ENCODE measurements at regions not wholly inside any gene's neighbourhood (a gene's known extent, or its start where the extent isn't known, plus 50 kb on each side); places are given as distances from the start of the nearest gene placed in this dataset.

DNA sequence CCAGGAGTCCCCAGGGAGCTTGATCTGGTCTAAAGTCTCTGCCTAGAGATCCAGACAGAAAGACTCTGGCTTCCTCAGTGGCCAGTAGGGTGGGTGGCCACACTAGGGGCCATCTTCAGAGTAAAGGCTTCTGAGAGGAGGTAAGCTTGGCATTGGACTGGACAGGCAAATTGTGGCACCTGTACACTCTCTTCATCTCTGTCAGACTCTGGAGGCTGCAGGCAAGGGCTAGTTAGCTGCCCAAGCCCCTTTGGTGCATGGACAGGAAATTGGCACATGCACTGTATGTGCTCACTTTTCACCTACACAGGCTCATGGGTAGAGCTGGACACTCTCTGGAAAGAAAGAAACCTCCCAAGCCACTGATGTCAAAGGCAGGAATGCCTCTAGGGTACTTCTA lies 142.8 kb downstream of the PJA1 start:
- H3K27me3 ChIP-seq: peaks cover 0 to 17% (median 0%) of the 10 kb centered on the region in 7 donors
- DNase-seq (no peak), ATAC-seq (no peak)
- no peaks in the 10 kb centered on the region for H3K36me3 ChIP-seq
- H3K4me3 ChIP-seq: no peak overlapping the region
- no peak for TF ChIP-seq CTCF (IDR thresholded peaks at IDR 0.05)
- H3K9me3 ChIP-seq: no peaks in the 10 kb centered on the region
- H3K27ac ChIP-seq: no peak overlapping the region
- intact Hi-C loops (cut with DNase I): loop anchor here in 1 of 10 donors (10.0 kb wide), 1 partner anchor 198 kb away; the partner anchor contains the start of gene EFNB1
- H3K4me1 ChIP-seq: peaks cover 0 to 50% (median 16%) of the 10 kb centered on the region in 9 donors

DNA sequence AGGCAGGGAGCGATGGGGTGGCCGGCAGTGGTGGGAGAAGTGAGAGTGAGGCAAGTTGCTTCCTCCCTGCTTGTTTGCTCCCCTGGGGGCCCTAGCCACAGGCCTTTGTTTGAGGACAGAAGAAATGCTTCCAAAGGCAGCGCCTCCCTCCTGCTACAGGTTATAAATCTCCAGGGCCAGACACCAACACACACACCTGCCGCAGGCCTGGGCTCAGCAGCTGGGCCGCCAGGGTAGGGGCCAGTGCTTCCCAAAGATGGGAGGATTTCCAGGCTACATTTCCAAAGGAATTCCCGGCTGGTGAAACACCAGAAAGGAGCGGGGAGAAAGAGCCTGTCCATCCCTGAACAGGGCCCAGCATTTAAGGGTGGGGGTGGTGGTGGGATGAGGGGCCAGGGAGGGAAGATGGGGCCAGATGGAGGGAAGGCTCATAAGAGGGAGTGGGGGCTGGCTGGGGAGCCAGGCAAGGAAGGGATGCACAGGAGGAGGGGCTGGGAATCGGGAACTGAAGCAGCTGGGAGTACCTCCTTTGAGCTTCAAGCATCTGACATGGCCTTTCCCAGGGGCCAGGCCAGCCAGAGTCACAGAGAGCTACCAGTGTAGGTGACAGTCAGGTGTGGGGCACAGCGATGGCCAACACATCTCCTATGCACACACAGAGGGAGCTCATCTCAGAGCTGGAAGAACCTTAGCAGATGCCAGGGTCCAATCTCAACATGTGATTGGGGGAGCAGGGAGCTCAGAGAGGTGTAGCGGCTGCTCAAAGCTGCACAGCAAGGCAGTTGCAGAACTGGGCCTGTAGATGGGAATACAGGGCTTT lies 143.9 kb downstream of the PJA1 start:
- Histone ChIP-seq H3K9me3 (no peaks in the 10 kb centered on the region), H3K36me3 (no peaks in the 10 kb centered on the region), H3K4me3 (no peak overlapping the region), H3K4me1 (peaks cover 0 to 61% (median 15%) of the 10 kb centered on the region in 9 donors), H3K27me3 (peaks cover 0 to 20% (median 0%) of the 10 kb centered on the region in 7 donors), H3K27ac (no peak overlapping the region)
- TF ChIP-seq CTCF (IDR thresholded peaks at IDR 0.05): no peak
- intact Hi-C loops (cut with DNase I): loop anchor here in 1 of 10 donors (10.0 kb wide), 1 partner anchor 197 kb away; the partner anchor contains the start of gene EFNB1
- DNase-seq (no peak), ATAC-seq (no peak)
- 68 to 71% methylated on average over 8 to 10 of the region's 10 CpGs for WGBS, 2 donors

- no peak for TF ChIP-seq CTCF (IDR thresholded peaks at IDR 0.05)
- peaks cover 0 to 63% (median 15%) of the 10 kb centered on the region in 9 donors for H3K4me1 ChIP-seq
- H3K9me3 ChIP-seq: no peaks in the 10 kb centered on the region
- intact Hi-C loops (cut with DNase I): loop anchor here in 1 of 10 donors (10.0 kb wide), 1 partner anchor 196 kb away; the partner anchor contains the start of gene EFNB1
- H3K36me3 ChIP-seq: no peaks in the 10 kb centered on the region
- DNase-seq (no peak), ATAC-seq (no peak)
- H3K4me3 ChIP-seq: no peak overlapping the region
- H3K27me3 ChIP-seq: peaks cover 0 to 22% (median 0%) of the 10 kb centered on the region in 7 donors
- 88% methylated on average over 3 of the region's 3 CpGs for WGBS, 2 donors
- no peak overlapping the region for H3K27ac ChIP-seq
These were observed 144.9 kb downstream of the PJA1 start for GRCh38 chrX:69020316-69020715.

DNA sequence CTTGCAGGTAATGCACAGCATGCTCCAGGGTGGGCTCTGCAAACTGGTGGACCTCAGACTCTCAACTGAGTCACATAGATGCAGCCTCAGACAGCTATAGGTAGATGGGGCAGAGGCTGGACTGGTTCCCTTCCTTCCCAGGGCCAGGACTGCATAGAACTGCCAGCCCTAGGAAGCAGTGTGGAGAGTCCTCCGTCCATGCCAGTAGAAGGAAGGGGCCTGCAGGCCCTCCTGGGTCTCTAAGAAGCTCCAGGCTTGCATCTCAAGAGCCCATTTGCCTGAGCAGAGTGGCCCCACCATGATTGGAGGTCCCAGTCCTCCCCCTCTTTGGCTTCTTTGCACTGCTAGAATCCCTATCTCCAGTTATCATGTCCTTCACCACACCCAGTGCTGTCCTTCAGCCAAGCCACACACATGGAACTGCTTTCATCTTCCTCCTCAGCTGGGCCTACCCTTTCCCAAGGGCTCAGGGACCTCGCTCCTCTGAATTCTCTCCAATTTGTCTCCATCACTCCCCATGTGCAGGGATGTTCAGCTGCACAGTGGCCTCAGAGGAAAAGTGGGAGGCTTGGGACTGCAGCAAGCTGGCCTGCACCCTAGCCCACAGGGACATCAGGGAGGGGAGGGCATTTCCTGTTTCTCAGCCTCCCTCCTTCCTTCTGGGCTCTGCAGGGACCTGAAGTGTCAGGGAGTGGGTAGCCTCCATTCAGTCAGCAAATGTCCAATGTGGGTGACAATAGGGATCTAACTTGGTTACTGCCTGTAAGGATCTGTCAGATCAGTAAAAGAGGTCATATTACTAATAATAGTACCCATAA lies 146.0 kb downstream of the PJA1 start:
- Histone ChIP-seq H3K27me3 (peaks cover 0 to 27% (median 0%) of the 10 kb centered on the region in 7 donors), H3K36me3 (no peaks in the 10 kb centered on the region), H3K4me1 (peaks cover 0 to 62% (median 24%) of the 10 kb centered on the region in 9 donors), H3K9me3 (no peaks in the 10 kb centered on the region), H3K27ac (no peak overlapping the region), H3K4me3 (no peak overlapping the region)
- 55 to 78% methylated on average over 2 of the region's 2 CpGs for WGBS, 2 donors
- peak in 1 of 8 donors; percentile 23 for ATAC-seq
- DNase-seq: no peak
- no peak for TF ChIP-seq CTCF (IDR thresholded peaks at IDR 0.05)
- intact Hi-C loops (cut with DNase I): no loop called here

All from heart right ventricle (tissue), 16 donors.